A549 (cell line): ENCODE measurements at regions not wholly inside any gene's neighbourhood (a gene's known extent, or its start where the extent isn't known, plus 50 kb on each side); places are given as distances from the start of the nearest gene placed in this dataset.

Experiments
- ATAC-seq, 2 experiments: fragments of 200-7000 bp in 1 of 2; fragments of >200 bp in 1 of 2; cut with Nextera tagmentation in 1 of 2; cut with Tn5 transposase in 1 of 2; 3 replicates each; pipeline versions ENCODE4 v1.8.0 to v1.9.1; 2018 to 2020; ENCODE audit warnings: mild to moderate bottlenecking in 1 of 2, moderate library complexity in 1 of 2
- CTCF ChIA-PET: fragments of 300-600 bp; sonication (Branson Sonifier 250); formaldehyde crosslinking; extraction: SDS; loops from one replicate; lab custom pipeline; 2021; ENCODE audit warnings: antibody characterized with exemption, inconsistent platforms; lab: Yijun Ruan, JAX
- POLR2A ChIA-PET: fragments of 350-600 bp; formaldehyde crosslinking; extraction: SDS; loops from one replicate; lab custom pipeline; 2021; ENCODE audit warnings: antibody characterized with exemption, inconsistent platforms; lab: Yijun Ruan, JAX
- DNase-seq, 2 experiments: peaks; one replicate each; pipeline versions ENCODE4 v3.0.0 to v3.0.0-alpha.2; 2011 to 2016; ENCODE audit warnings: low read depth in 1 of 2, low spot score in 1 of 2
- FAIRE-seq: peaks from 2 replicates; lab custom pipeline; 2011; peaks lifted over from hg19 to GRCh38; lab: Jason Lieb, UNC
- H3K27ac ChIP-seq, 2 experiments: fragments of >200 bp; sonication (Bioruptor Twin); formaldehyde crosslinking; 3 replicates each; pipeline ENCODE4 v1.5.1; 2016 to 2017
- H3K4me1 ChIP-seq: fragments of >200 bp; sonication (Bioruptor Twin); formaldehyde crosslinking; 3 replicates; pipeline ENCODE4 v1.6.1; 2016
- H3K4me2 ChIP-seq: fragments of >200 bp; sonication (Bioruptor Twin); formaldehyde crosslinking; 3 replicates; pipeline ENCODE4 v1.6.1; 2016
- H3K4me3 ChIP-seq: fragments of >200 bp; sonication (Bioruptor Twin); formaldehyde crosslinking; 3 replicates; pipeline ENCODE4 v1.5.1; 2016
- H3K9me3 ChIP-seq: fragments of >200 bp; sonication (Bioruptor Twin); formaldehyde crosslinking; 3 replicates; pipeline ENCODE4 v1.6.1; 2016
- CBX8 ChIP-seq: fragments of 200-600 bp; sonication (generic); IDR thresholded peaks from 2 replicates; pipeline ENCODE4 v1.6.1; 2016
- CEBPB ChIP-seq, 2 experiments: fragments of >200 bp in 1 of 2; sonication (Bioruptor Twin) in 1 of 2; formaldehyde crosslinking in 1 of 2; IDR thresholded peaks; 2 replicates each; pipeline ENCODE4 v1.6.1; 2012 to 2016
- CTCF ChIP-seq: fragments of >200 bp; sonication (Bioruptor Twin); formaldehyde crosslinking; IDR thresholded peaks from 3 replicates; pipeline ENCODE4 v1.5.1; 2016
- EHF ChIP-seq: fragments of 250-450 bp; sonication (Bioruptor Pico); IDR thresholded peaks from 2 replicates; pipeline ENCODE4 v1.5.0; 2020; ENCODE audit warnings: mild to moderate bottlenecking
- EHMT2 ChIP-seq: fragments of 200-600 bp; sonication (generic); IDR thresholded peaks from 2 replicates; pipeline ENCODE4 v1.6.1; 2016; ENCODE audit warnings: antibody characterized with exemption, low read depth, mild to moderate bottlenecking, moderate library complexity
- ESRRA ChIP-seq: fragments of 150-350 bp; IDR thresholded peaks from 2 replicates; pipeline ENCODE4 v1.6.1; 2014; ENCODE audit warnings: mild to moderate bottlenecking, low read length, borderline replicate concordance
- HMGXB4 ChIP-seq: fragments of 250-450 bp; sonication (Bioruptor Pico); IDR thresholded peaks from 2 replicates; pipeline ENCODE4 v1.5.0; 2021; ENCODE audit warnings: mild to moderate bottlenecking, moderate library complexity, borderline replicate concordance
- HOXA7 ChIP-seq: fragments of 250-450 bp; sonication (Bioruptor Pico); IDR thresholded peaks from 2 replicates; pipeline ENCODE4 v1.5.0; 2020; ENCODE audit warnings: mild to moderate bottlenecking, moderate library complexity
- MAX ChIP-seq: IDR thresholded peaks from 2 replicates; pipeline ENCODE4 v1.6.1; 2012
- MYC ChIP-seq: IDR thresholded peaks from 2 replicates; pipeline ENCODE4 v1.6.1; 2012; ENCODE audit warnings: mild to moderate bottlenecking, inconsistent platforms, low read length, improper control_type of control experiment, borderline replicate concordance
- NFE2L2 ChIP-seq: fragments of 150-350 bp; conservative IDR thresholded peaks from 2 replicates; pipeline ENCODE4 v1.6.1; 2014; ENCODE audit warnings: low read length
- NPAS2 ChIP-seq: fragments of 250-450 bp; sonication (Bioruptor Pico); IDR thresholded peaks from 2 replicates; pipeline ENCODE4 v1.8.0; 2022; ENCODE audit warnings: mild to moderate bottlenecking, moderate library complexity, borderline replicate concordance
- POLR2A ChIP-seq: IDR thresholded peaks from 2 replicates; pipeline ENCODE4 v1.6.1; 2012; ENCODE audit warnings: mild to moderate bottlenecking, low read length
- RAD21 ChIP-seq, 2 experiments: fragments of >200 bp in 1 of 2; sonication (Bioruptor Twin) in 1 of 2; formaldehyde crosslinking in 1 of 2; IDR thresholded peaks in 1 of 2; conservative IDR thresholded peaks in 1 of 2; 2 replicates in 1 of 2; 3 replicates in 1 of 2; pipeline ENCODE4 v1.6.1; 2012 to 2018; ENCODE audit warnings: inconsistent platforms in 1 of 2
- RNF2 ChIP-seq: fragments of 200-600 bp; sonication (generic); IDR thresholded peaks from 2 replicates; pipeline ENCODE4 v1.6.1; 2016; ENCODE audit warnings: low read depth, mild to moderate bottlenecking, antibody characterized with exemption, moderate library complexity, borderline replicate concordance
- SMC3 ChIP-seq: fragments of >200 bp; sonication (Bioruptor Twin); formaldehyde crosslinking; IDR thresholded peaks from 3 replicates; pipeline ENCODE4 v1.6.1; 2018; ENCODE audit warnings: inconsistent platforms
- TP53 ChIP-seq: fragments of 250-450 bp; sonication (Bioruptor Pico); IDR thresholded peaks from 2 replicates; pipeline ENCODE4 v1.5.0; 2021; ENCODE audit warnings: mild to moderate bottlenecking, moderate library complexity
- USF2 ChIP-seq: fragments of 450-650 bp; IDR thresholded peaks from 2 replicates; pipeline ENCODE4 v1.6.1; 2014; ENCODE audit warnings: antibody characterized with exemption
- ZC3H11A ChIP-seq: fragments of 450-650 bp; IDR thresholded peaks from 2 replicates; pipeline ENCODE4 v1.6.1; 2014; ENCODE audit warnings: antibody characterized with exemption, mild to moderate bottlenecking
- WGBS: methylation state at CpG from one replicate; pipeline ENCODE4 v1.1.6; 2017; ENCODE audit errors: missing lambda C conversion rate; 5-methylcytosine and 5-hydroxymethylcytosine counted together

GRCh38 chr16:11404603-11405002, 59.3 kb downstream of the RMI2 start:
- ChIA-PET POLR2A (no interaction called here), CTCF (interaction anchor here (1.3 to 21.2 kb wide), 8 partner anchors 14 to 441 kb away, joined by 3 to 344 read pairs (median 32); no protein-coding TSS in a partner anchor)
- Histone ChIP-seq H3K27ac (no peak overlapping the region), H3K4me2 (no peak overlapping the region), H3K4me3 (no peak overlapping the region), H3K9me3 (no peaks in the 10 kb centered on the region), H3K4me1 (peaks cover 19% of the 10 kb centered on the region)
- FAIRE-seq (no peak), DNase-seq (no peak), ATAC-seq (no peak)
- no peak for TF ChIP-seq USF2
- no peak for TF ChIP-seq NPAS2 (CRISPR knock-in tag)
- TF ChIP-seq HMGXB4 (CRISPR knock-in tag): no peak
- TF ChIP-seq EHF (CRISPR knock-in tag): no peak
- TF ChIP-seq HOXA7: no peak
- TF ChIP-seq CBX8: no peak
- no peak for TF ChIP-seq EHMT2
- TF ChIP-seq MAX: no peak
- TF ChIP-seq CEBPB (IDR thresholded peaks at IDR 0.05): no peak
- no peak for TF ChIP-seq NFE2L2
- no peak for TF ChIP-seq ESRRA
- TF ChIP-seq MYC: no peak
- no peak for TF ChIP-seq POLR2A
- TF ChIP-seq TP53 (CRISPR knock-in tag): no peak
- WGBS: 87% methylated on average over 12 of the region's 12 CpGs

GRCh38 chr16:11405331-11406176, 60.3 kb downstream of the RMI2 start:
- POLR2A ChIA-PET: no interaction called here
- Histone ChIP-seq H3K4me3 (no peak overlapping the region), H3K4me1 (peaks cover 24% of the 10 kb centered on the region), H3K27ac (peak overlapping the region in 1 of 2 experiments; percentile 51; a peak in 1 of 6 replicates), H3K9me3 (no peaks in the 10 kb centered on the region), H3K4me2 (no peak overlapping the region)
- peak; percentile 40 to 67; a peak in 3 of 6 replicates for ATAC-seq
- WGBS: 54% methylated on average over 11 of the region's 11 CpGs
- peak; percentile 56 to 60 for DNase-seq
- TF ChIP-seq SMC3 (peak; percentile 44), CTCF (peak; percentile 52), RNF2 (no peak), ZC3H11A (no peak), RAD21 (conservative IDR thresholded peaks at IDR 0.05 in 1 of 2, IDR thresholded peaks at IDR 0.05 in 1 of 2) (peak; percentile 34 to 40; a peak in 4 of 5 replicates)
- TF ChIP-seq, all 56 proteins: peak for 3
- CTCF ChIA-PET: interaction anchor here (0.7 to 21.2 kb wide), 25 partner anchors 14 to 443 kb away, joined by 3 to 344 read pairs (median 6); no protein-coding TSS in a partner anchor
- FAIRE-seq: no peak
